C4-2B (cell line): ENCODE measurements at regions not wholly inside any gene's neighbourhood (a gene's known extent, or its start where the extent isn't known, plus 50 kb on each side); places are given as distances from the start of the nearest gene placed in this dataset.

Source experiments
- ZFX ChIP-seq: fragments of 450-650 bp; IDR thresholded peaks from 2 replicates; pipeline ENCODE4 v1.6.1; 2017
- TF ChIP-seq, protein P1 (sequence below): fragments of 450-650 bp; conservative IDR thresholded peaks from 2 replicates; pipeline ENCODE4 v1.5.1; 2017; ENCODE audit warnings: mild to moderate bottlenecking

- TF ChIP-seq, protein P1, sequence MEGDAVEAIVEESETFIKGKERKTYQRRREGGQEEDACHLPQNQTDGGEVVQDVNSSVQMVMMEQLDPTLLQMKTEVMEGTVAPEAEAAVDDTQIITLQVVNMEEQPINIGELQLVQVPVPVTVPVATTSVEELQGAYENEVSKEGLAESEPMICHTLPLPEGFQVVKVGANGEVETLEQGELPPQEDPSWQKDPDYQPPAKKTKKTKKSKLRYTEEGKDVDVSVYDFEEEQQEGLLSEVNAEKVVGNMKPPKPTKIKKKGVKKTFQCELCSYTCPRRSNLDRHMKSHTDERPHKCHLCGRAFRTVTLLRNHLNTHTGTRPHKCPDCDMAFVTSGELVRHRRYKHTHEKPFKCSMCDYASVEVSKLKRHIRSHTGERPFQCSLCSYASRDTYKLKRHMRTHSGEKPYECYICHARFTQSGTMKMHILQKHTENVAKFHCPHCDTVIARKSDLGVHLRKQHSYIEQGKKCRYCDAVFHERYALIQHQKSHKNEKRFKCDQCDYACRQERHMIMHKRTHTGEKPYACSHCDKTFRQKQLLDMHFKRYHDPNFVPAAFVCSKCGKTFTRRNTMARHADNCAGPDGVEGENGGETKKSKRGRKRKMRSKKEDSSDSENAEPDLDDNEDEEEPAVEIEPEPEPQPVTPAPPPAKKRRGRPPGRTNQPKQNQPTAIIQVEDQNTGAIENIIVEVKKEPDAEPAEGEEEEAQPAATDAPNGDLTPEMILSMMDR: no peak
- no peak for TF ChIP-seq ZFX
Measured at GRCh38 chr13:104357672-104358354, 1291.6 kb upstream of the SLC10A2 start.
